SH-SY5Y (cell line): ENCODE measurements at regions not wholly inside any gene's neighbourhood (a gene's known extent, or its start where the extent isn't known, plus 50 kb on each side); places are given as distances from the start of the nearest gene placed in this dataset.

Experiments used
- GATA2 ChIP-seq: IDR thresholded peaks from 2 replicates; pipeline ENCODE4 v1.6.1; 2011; ENCODE audit warnings: mild to moderate bottlenecking, low read depth, low read length
- GATA3 ChIP-seq: IDR thresholded peaks from 2 replicates; pipeline ENCODE4 v1.6.1; 2011; ENCODE audit warnings: low read depth, mild to moderate bottlenecking, low read length, moderate library complexity

GRCh38 chr4:152075253-152075928 lies 314.6 kb upstream of the GATB start:
- no peak for TF ChIP-seq GATA2
- TF ChIP-seq GATA3: no peak
